AG08396 (cell line): ENCODE measurements at regions not wholly inside any gene's neighbourhood (a gene's known extent, or its start where the extent isn't known, plus 50 kb on each side); places are given as distances from the start of the nearest gene placed in this dataset.
A peak's percentile ranks its signal among the peaks of the same experiment; 100 is the strongest.
"Not testable (repeated sequence)": the region's sequence is repeated elsewhere in the genome, so short reads cannot be mapped to it uniquely, and the experiment has no call there.

Experiments
- DNase-seq: peaks from one replicate; pipeline ENCODE4 v3.0.0; 2012; ENCODE audit warnings: low spot score, mixed read lengths

GRCh38 chr6:113050010-113050858 lies 703.1 kb downstream of the RFPL4B start:
- no peak for DNase-seq

- no peak for DNase-seq
Observed at GRCh38 chr6:113050979-113051378, 703.8 kb downstream of the RFPL4B start.

GRCh38 chr6:113052506-113052905 lies 705.4 kb downstream of the RFPL4B start:
- DNase-seq: no peak

- no peak for DNase-seq
Observed at GRCh38 chr6:113055061-113055460, 707.9 kb downstream of the RFPL4B start.

DNA sequence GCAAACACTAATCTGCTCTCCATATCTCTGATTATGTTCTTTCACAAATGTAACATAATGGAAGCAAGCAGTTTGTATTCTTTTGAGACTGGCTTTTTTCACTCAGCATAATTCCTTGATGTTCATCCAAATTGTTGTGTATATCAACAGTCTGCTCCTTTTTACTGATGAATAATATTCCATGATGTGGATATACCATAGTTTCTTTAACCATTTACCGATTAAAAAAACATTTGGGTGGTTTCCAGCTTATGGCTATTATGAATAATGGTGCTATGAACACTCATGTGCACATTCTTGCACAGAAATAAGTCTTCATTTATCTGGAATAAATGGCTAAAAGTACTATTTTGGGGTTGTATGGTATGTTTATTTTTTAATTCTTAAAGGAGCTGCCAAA lies 708.9 kb downstream of the RFPL4B start:
- DNase-seq: no peak

DNA sequence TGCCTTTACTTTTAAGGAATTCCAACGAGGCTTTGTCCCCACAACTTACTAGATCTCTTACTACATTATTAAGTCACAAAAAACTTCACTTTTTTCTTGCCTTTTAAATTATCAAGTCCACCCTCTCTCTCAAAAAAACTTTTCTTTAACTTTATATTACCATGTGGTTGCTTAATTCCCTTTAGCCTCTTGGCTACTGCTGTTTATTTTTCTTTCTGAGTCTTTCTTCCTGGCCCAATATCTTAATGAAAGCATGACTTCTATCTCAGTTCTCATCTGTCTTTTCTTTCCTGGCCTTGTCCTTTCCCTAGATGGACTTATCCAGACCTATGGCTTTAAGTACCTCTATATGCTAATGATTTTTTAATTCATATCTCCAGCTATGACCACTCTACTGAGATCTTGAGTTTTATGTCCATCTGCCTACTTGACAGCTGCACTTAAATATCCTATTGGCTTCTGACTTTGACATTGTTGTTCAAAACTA lies 710.5 kb downstream of the RFPL4B start:
- no peak for DNase-seq

GRCh38 chr6:113060664-113061063 lies 713.5 kb downstream of the RFPL4B start:
- no peak for DNase-seq

- DNase-seq: no peak
Observed at GRCh38 chr6:113065611-113066010, 718.5 kb downstream of the RFPL4B start.

DNA sequence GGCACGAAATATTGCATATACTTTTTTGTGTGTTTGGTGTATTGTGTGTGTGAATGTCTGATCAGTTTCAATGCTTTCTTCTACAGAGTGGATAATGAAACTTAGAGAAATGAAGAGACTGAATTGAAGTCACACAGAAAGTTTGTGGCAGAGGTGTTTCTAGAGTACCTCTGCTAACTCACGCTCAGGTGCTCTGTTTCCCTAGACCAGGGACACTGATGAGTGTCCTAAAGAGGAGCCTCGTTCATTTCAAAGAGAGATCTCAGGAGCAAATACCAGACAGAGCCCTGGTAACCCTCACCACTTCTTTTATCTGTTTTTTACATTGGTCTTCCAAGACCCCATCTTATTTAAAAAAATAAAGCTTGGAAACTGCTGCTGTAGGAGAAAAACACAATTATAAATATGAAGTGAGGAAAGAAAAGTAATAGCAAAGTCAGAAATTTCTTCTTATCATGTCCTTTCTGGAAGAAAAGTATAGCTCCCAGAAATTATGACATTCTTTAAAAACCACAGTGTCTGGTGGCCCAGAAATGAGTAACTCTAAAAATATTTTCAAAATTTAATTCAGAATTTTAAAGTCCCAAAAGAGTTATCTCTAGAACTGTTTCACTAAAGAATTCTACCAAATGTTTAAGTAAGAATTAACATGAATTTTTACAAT lies 720.6 kb downstream of the RFPL4B start:
- no peak for DNase-seq

GRCh38 chr6:113068570-113068969 lies 721.4 kb downstream of the RFPL4B start:
- no peak for DNase-seq

GRCh38 chr6:113070681-113071080 lies 723.6 kb downstream of the RFPL4B start:
- DNase-seq: not testable (repeated sequence)

GRCh38 chr6:113073611-113074191 lies 726.6 kb downstream of the RFPL4B start:
- peak; percentile 7 for DNase-seq

DNA sequence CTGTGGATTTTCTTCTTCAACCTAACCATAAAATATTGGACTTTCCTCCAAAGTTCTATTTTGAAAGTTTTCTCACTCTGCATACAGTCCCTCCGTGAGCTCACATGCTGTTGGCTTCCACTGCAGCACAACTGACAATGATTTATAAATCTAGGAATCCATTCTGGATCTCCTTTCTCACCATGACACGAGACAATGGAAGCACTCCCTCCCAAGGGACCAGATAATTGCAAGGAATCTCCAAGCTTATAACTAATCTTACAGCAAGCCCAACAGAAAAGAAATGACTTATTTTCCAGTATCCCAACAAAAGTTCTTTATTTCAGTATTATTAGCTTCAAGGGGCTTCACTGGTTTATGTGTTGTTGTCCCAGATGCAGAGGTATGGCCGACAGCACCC lies 729.0 kb downstream of the RFPL4B start:
- no peak for DNase-seq

DNA sequence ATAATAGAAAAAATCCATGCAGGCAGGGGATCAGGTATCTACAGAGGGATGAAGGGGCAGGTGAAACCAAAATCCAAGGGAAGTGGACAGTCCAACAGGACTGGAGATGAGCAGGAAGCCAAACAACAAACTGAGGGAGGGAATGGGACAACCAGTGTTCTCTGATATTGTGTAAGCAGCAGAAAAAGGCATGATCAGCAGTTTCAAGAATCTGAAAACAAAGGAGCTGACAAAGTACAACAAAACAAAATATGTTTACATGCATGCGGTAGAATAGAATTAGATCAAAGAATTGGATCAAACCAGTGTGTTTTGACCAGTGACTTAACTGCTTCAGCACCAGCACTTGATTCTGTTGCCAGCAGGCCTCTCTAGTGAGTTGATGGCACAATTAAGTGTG lies 729.7 kb downstream of the RFPL4B start:
- no peak for DNase-seq

DNA sequence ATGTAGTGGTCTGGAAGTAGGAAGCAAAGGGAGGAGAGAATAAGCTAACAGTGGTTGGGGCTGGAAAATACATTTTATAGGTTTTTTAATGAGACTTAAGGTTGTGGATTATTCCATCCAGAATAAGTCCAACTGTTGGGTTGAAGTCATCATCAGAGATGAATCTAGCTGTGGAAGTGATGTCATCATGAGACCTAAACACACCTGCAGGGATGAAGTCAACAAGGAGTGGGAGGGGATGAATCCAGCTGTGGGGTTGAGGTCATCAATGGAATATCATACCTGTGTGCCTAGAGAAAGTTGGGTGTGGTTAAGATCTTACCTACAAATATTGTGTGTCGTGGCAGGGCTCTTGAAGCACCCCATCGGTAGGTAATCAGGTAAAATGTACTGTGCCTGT lies 730.7 kb downstream of the RFPL4B start:
- DNase-seq: no peak

GRCh38 chr6:113078791-113079190 lies 731.7 kb downstream of the RFPL4B start:
- DNase-seq: no peak

DNA sequence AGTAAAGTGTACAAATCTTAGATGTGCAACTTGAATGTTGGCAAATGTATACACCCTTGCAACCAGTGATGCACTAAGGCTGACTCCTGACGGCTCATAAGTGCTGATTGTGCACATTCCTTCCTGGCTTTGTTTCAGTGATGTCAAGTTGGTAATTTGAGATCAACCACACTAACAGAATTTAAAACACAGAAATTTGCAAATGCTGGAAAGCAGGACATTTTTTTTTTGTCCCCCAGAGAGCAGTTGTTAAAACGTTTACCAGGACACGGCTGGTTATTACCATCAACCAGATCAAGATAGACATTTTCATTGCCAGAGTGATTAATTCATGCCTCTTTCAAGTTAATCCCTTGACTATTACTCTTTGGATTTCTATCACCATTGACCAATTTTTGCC lies 735.6 kb downstream of the RFPL4B start:
- DNase-seq: no peak

- DNase-seq: no peak
Observed at GRCh38 chr6:113083947-113084346, 736.8 kb downstream of the RFPL4B start.

DNA sequence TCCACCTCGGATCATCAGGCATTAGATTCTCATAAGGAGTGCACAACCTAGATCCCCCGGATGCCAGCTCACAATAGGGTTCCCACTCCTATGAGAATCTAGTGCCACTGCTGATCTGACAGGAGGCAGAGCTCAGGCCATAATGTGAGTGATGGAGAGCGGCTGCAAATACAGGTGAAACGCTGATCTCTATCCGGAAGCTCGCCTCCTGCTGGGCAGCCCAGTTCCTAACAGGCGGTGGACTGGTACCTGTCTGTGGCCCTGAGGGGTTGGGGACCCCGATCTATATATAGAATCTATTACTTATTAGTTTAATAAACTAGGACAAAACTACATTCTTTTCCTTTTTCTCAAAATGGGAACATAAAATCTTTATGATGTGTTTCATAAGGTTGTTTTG lies 741.9 kb downstream of the RFPL4B start:
- DNase-seq: no peak

- DNase-seq: no peak
Observed at GRCh38 chr6:113092795-113093194, 745.7 kb downstream of the RFPL4B start.

DNA sequence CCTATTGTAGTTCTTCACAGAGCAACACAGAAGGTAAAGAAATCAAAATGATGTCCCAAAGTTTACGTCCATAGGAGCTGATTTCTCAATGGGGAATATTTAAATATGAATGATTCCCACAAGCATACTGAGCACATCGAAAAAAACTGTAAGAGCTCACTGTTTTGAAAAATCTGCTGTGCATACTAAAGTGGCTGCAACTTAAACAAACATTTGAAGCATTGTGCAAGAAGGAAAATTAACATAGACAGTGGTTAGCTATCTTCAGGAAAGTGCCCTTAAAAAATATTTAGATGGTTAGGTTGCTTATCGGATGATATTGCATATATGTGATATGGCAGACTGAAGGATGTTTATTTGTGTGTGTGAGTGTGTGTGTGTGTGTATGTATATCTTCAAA lies 747.6 kb downstream of the RFPL4B start:
- DNase-seq: no peak

- DNase-seq: no peak
Observed at GRCh38 chr6:113095841-113096240, 748.7 kb downstream of the RFPL4B start.

GRCh38 chr6:113102761-113103160 lies 754.4 kb upstream of the MARCKS start:
- no peak for DNase-seq
